ENCODE measurements at regions not wholly inside any gene's neighbourhood (a gene's known extent, or its start where the extent isn't known, plus 50 kb on each side); places are given as distances from the start of the nearest gene placed in this dataset.

DNA sequence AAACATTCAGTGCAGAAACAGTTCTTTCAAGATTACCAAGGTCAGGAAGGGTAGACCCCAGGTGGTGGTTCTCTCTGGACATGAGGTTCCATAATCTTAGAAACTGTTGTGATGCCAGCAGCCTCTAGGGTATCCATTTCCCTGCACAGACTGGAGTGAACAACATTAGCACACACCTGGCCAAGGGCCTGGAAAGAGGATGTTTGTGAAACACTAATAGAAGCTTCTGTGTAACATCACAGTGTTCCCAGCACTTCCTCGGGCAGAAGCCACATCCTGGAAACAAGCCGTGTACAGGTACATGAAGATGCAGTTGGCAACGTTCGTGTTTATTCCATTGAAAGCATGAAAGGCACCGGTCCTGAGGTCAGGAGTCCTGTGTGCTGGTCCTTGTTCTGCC is 598.2 kb upstream of the KLF4 start:
- Mint-ChIP-seq H3K27me3 (ENCODE audit: low read depth, poor library complexity) (peaks cover 10% of the 10 kb centered on the region), H3K4me1 (no peaks in the 10 kb centered on the region), H3K9me3 (peaks cover 4% of the 10 kb centered on the region), H3K36me3 (ENCODE audit: low read depth) (no peaks in the 10 kb centered on the region), H3K27ac (no peak overlapping the region), H3K4me3 (no peak overlapping the region)
- TF ChIP-seq, protein P1, sequence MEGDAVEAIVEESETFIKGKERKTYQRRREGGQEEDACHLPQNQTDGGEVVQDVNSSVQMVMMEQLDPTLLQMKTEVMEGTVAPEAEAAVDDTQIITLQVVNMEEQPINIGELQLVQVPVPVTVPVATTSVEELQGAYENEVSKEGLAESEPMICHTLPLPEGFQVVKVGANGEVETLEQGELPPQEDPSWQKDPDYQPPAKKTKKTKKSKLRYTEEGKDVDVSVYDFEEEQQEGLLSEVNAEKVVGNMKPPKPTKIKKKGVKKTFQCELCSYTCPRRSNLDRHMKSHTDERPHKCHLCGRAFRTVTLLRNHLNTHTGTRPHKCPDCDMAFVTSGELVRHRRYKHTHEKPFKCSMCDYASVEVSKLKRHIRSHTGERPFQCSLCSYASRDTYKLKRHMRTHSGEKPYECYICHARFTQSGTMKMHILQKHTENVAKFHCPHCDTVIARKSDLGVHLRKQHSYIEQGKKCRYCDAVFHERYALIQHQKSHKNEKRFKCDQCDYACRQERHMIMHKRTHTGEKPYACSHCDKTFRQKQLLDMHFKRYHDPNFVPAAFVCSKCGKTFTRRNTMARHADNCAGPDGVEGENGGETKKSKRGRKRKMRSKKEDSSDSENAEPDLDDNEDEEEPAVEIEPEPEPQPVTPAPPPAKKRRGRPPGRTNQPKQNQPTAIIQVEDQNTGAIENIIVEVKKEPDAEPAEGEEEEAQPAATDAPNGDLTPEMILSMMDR (IDR thresholded peaks at IDR 0.05): no peak
- DNase-seq: no peak

DNA sequence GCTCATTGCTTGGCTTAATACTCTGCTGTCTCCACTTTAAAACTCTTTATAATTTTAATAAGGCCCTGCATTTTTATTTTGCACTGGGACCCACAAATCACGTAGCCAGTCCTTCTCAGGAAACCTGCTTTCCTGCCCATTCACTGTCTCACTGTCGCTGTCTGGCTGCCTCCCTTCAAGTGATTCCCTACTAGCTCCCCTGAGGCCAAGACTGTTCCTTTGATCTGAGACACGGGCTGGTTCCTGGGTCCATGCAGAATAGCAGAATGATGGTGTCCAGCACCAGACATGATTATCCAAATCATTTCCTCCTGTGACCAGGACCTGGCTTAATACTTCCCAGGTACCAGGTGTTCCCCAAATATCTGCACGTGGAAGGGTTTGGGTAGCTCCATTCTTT is 597.1 kb upstream of the KLF4 start:
- TF ChIP-seq, protein P1 (IDR thresholded peaks at IDR 0.05): no peak
- H3K4me1 Mint-ChIP-seq: no peaks in the 10 kb centered on the region
- no peak overlapping the region for H3K4me3 Mint-ChIP-seq
- peaks cover 10% of the 10 kb centered on the region for H3K27me3 Mint-ChIP-seq (ENCODE audit: low read depth, poor library complexity)
- DNase-seq: no peak
- H3K36me3 Mint-ChIP-seq (ENCODE audit: low read depth): no peaks in the 10 kb centered on the region
- no peaks in the 10 kb centered on the region for H3K9me3 Mint-ChIP-seq
- H3K27ac Mint-ChIP-seq: no peak overlapping the region

DNA sequence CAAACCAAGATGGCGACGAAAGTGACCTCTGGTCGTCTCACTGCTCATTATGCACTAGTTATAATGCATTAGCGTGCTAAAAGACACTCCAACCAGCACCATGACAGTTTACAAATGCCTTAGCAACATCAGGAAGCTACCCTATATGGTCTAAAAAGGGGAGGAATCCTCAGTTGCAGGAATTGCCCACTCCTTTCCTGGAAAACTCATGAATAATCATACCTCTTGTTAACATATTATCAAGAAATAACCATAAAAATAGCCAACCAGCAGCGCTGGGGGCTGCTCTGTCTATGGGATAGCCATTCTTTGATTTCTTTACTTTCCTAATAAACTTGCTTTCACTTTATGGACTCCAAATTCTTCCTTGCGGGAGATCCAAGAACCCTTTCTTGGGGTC is 595.7 kb upstream of the KLF4 start:
- TF ChIP-seq, protein P1 (IDR thresholded peaks at IDR 0.05): no peak
- H3K27me3 Mint-ChIP-seq (ENCODE audit: low read depth, poor library complexity): peaks cover 10% of the 10 kb centered on the region
- DNase-seq: no peak
- H3K4me1 Mint-ChIP-seq: no peaks in the 10 kb centered on the region
- no peak overlapping the region for H3K27ac Mint-ChIP-seq
- no peak overlapping the region for H3K4me3 Mint-ChIP-seq
- no peaks in the 10 kb centered on the region for H3K9me3 Mint-ChIP-seq
- no peaks in the 10 kb centered on the region for H3K36me3 Mint-ChIP-seq (ENCODE audit: low read depth)

DNA sequence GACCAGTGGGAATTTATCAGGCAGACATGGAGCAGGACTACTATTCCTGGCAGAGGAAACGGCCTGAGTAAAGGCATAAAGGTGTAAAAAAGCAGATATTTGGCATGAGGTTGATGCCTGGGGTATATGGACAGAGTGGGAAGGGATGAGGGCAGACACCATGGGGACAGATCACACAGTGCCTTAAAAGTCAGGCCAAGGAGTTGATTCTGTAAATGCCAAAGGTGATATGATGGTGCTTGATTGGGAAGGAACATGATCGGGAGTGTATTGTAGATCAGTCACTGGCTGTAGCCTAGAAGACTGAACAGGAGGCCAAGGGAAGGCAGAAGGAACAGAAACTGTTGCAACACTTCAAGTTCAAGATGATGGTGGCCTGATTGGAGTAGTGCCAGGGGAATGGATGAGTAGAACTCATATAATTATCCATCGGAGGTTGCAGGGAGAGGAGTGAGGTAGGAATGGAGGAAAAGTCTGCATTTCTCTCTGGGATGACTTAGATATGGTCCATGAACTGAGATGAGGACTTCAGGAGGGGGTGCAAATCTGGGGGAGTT is 594.3 kb upstream of the KLF4 start:
- H3K27me3 Mint-ChIP-seq (ENCODE audit: low read depth, poor library complexity): peaks cover 7% of the 10 kb centered on the region
- H3K9me3 Mint-ChIP-seq: no peaks in the 10 kb centered on the region
- no peak overlapping the region for H3K4me3 Mint-ChIP-seq
- H3K27ac Mint-ChIP-seq: no peak overlapping the region
- H3K4me1 Mint-ChIP-seq: no peaks in the 10 kb centered on the region
- no peaks in the 10 kb centered on the region for H3K36me3 Mint-ChIP-seq (ENCODE audit: low read depth)
- TF ChIP-seq, protein P1 (IDR thresholded peaks at IDR 0.05): no peak
- no peak for DNase-seq

DNA sequence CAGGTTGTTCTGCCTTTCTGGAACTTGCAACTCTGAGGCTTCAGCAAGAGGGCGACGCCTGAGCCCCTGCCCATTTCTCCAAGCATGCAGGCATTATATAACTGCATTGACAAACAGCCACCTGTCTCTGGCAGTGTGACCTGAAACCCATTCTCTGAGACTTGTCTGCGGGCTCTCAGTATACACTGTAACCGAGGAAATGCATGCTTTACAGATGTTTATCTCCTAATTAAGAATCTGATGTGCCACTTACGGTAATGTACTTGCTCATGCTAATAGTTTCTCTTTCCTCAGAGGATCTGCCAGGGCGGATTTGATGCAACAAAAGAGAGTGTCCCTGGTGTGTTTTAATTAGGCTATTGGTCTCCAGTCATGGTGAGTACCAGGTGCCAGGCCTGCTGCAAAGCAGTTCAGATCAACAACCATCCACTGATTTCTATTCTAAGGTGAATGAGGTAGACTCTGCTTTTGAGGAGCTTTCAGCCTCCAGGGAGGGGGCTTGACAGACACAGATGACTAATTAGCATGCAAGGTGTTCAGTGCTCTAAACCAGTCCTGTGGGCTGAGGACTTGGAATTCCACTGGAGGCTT is 593.7 kb upstream of the KLF4 start:
- no peaks in the 10 kb centered on the region for H3K36me3 Mint-ChIP-seq (ENCODE audit: low read depth)
- H3K4me1 Mint-ChIP-seq: no peaks in the 10 kb centered on the region
- H3K4me3 Mint-ChIP-seq: no peak overlapping the region
- H3K27ac Mint-ChIP-seq: no peak overlapping the region
- H3K9me3 Mint-ChIP-seq: no peaks in the 10 kb centered on the region
- H3K27me3 Mint-ChIP-seq (ENCODE audit: low read depth, poor library complexity): peaks cover 7% of the 10 kb centered on the region
- TF ChIP-seq, protein P1 (IDR thresholded peaks at IDR 0.05): no peak
- DNase-seq: no peak

DNA sequence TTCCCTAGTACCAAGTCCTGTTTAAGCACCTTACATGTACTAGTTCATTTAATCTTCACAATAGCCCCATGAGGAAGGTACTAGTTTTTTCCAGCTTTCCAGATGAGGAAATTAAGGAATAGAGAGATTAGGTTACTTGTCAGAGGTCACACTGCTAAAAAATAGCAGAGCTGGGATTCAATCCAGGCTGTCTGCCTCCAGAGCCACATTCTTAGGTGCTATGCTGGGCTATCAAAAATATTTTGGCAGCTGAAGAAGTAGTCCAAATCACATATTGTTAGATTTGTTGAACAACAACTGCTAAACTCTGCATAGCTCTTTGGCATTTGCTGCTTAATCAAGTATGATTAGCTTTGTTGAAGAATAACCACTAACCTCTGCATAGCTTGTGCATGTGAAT is 591.5 kb upstream of the KLF4 start:
- H3K27me3 Mint-ChIP-seq (ENCODE audit: low read depth, poor library complexity): peaks cover 4% of the 10 kb centered on the region
- no peak overlapping the region for H3K4me3 Mint-ChIP-seq
- H3K4me1 Mint-ChIP-seq: no peaks in the 10 kb centered on the region
- TF ChIP-seq, protein P1 (IDR thresholded peaks at IDR 0.05): no peak
- H3K9me3 Mint-ChIP-seq: no peaks in the 10 kb centered on the region
- no peaks in the 10 kb centered on the region for H3K36me3 Mint-ChIP-seq (ENCODE audit: low read depth)
- no peak overlapping the region for H3K27ac Mint-ChIP-seq
- DNase-seq: no peak

Measured in nephron progenitor cell (in vitro differentiated cells).